ENCODE measurements at regions not wholly inside any gene's neighbourhood (a gene's known extent, or its start where the extent isn't known, plus 50 kb on each side); places are given as distances from the start of the nearest gene placed in this dataset.
A peak's percentile ranks its signal among the peaks of the same experiment; 100 is the strongest.
"Not testable (repeated sequence)": the region's sequence is repeated elsewhere in the genome, so short reads cannot be mapped to it uniquely, and the experiment has no call there.

DNA sequence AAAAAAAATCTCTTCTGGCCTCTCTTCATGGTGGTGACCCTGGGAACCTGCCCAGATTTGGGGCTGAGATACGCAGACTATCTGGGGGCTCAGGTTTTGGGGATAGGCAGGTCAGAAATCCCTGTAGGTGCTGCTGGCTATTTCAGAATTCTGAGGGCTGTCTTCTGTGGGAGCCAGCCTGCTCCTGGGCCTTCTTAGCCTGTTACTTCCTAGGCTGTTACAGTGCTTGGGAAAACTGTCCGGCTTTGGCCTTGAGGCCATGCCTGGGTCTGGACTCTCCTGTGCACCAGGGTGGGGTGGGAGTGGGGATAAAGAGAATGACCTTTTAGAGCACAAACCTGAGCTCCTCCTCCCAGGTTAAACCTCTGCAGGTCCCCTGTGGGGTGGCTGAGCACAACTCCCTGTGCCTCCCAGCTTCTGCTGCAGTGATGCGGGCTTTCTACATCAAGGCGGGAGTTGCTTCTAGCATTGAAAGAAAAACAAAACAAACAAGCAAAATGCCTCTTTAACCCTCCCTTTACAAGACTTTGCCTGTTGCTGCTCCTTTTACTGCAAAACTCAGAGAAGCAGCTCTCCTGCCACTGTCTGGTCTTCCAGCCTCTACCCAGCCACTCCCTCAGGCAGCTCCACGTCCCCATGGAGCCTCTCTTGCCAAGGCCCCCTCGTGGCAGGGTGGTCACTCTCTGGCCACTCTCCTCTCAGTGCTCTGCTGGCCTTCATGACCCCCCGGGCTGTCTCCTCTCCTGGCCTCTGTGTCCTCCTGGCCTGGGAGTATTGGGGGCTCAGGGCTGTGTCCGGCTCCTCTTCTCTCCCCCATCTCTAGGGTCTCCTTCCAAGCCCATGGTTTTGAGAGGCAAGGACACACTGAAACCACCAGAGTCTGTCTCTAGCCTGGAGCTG lies 293.0 kb upstream of the HS6ST1 start:
- no peak for DNase-seq
- in situ Hi-C loops (cut with HindIII; ENCODE audit: low pct_ligation_motif_present, low sequenced_read_pairs) = no loop called here
- no peak overlapping the region for H3K27ac ChIP-seq
- no peaks in the 10 kb centered on the region for H3K27me3 ChIP-seq (replicated peaks)
- no peak overlapping the region for H3K4me3 ChIP-seq (ENCODE audit: low read depth, low read length)
- TF ChIP-seq, protein P1, sequence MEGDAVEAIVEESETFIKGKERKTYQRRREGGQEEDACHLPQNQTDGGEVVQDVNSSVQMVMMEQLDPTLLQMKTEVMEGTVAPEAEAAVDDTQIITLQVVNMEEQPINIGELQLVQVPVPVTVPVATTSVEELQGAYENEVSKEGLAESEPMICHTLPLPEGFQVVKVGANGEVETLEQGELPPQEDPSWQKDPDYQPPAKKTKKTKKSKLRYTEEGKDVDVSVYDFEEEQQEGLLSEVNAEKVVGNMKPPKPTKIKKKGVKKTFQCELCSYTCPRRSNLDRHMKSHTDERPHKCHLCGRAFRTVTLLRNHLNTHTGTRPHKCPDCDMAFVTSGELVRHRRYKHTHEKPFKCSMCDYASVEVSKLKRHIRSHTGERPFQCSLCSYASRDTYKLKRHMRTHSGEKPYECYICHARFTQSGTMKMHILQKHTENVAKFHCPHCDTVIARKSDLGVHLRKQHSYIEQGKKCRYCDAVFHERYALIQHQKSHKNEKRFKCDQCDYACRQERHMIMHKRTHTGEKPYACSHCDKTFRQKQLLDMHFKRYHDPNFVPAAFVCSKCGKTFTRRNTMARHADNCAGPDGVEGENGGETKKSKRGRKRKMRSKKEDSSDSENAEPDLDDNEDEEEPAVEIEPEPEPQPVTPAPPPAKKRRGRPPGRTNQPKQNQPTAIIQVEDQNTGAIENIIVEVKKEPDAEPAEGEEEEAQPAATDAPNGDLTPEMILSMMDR (IDR thresholded peaks at IDR 0.05; ENCODE audit: low read depth, low read length, missing control alignments) = peak; percentile 17
- H3K36me3 ChIP-seq (replicated peaks) = no peaks in the 10 kb centered on the region

DNA sequence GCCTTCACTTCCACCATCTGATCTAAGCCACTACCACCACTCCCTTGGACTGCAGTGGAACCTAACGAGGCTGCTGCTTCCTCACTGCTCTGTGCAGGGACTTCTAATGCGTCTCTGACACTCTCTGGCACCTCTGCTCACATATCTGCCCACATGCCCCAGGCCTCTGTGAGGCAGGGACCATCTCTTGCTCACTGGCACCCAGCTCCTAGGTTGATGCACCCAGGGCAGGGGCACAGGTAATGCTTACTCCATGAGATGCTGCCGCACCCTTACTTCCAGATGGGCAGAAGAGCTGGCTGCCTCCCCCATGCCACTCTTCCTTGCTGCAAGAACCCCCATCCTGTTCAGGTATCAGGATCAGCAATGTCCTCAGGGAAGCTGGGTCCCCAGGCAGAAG lies 294.0 kb upstream of the HS6ST1 start:
- Histone ChIP-seq H3K4me3 (ENCODE audit: low read depth, low read length) (no peak overlapping the region), H3K27me3 (replicated peaks) (no peaks in the 10 kb centered on the region), H3K36me3 (replicated peaks) (no peaks in the 10 kb centered on the region), H3K27ac (no peak overlapping the region)
- in situ Hi-C loops (cut with HindIII; ENCODE audit: low pct_ligation_motif_present, low sequenced_read_pairs) = no loop called here
- TF ChIP-seq, protein P1 (IDR thresholded peaks at IDR 0.05; ENCODE audit: low read depth, low read length, missing control alignments) = no peak
- no peak for DNase-seq

GRCh38 chr2:128613351-128613750 lies 294.7 kb upstream of the HS6ST1 start:
- H3K36me3 ChIP-seq (replicated peaks) = no peaks in the 10 kb centered on the region
- in situ Hi-C loops (cut with HindIII; ENCODE audit: low pct_ligation_motif_present, low sequenced_read_pairs) = no loop called here
- TF ChIP-seq, protein P1 (IDR thresholded peaks at IDR 0.05; ENCODE audit: low read depth, low read length, missing control alignments) = no peak
- no peak overlapping the region for H3K4me3 ChIP-seq (ENCODE audit: low read depth, low read length)
- DNase-seq = no peak
- no peaks in the 10 kb centered on the region for H3K27me3 ChIP-seq (replicated peaks)
- no peak overlapping the region for H3K27ac ChIP-seq

- Histone ChIP-seq H3K4me3 (ENCODE audit: low read depth, low read length) (no peak overlapping the region), H3K27me3 (replicated peaks) (no peaks in the 10 kb centered on the region), H3K36me3 (replicated peaks) (no peaks in the 10 kb centered on the region), H3K27ac (no peak overlapping the region)
- in situ Hi-C loops (cut with HindIII; ENCODE audit: low pct_ligation_motif_present, low sequenced_read_pairs) = no loop called here
- no peak for DNase-seq
- TF ChIP-seq, protein P1 (IDR thresholded peaks at IDR 0.05; ENCODE audit: low read depth, low read length, missing control alignments) = no peak
Measured at GRCh38 chr2:128613876-128614275, 295.2 kb upstream of the HS6ST1 start.

DNA sequence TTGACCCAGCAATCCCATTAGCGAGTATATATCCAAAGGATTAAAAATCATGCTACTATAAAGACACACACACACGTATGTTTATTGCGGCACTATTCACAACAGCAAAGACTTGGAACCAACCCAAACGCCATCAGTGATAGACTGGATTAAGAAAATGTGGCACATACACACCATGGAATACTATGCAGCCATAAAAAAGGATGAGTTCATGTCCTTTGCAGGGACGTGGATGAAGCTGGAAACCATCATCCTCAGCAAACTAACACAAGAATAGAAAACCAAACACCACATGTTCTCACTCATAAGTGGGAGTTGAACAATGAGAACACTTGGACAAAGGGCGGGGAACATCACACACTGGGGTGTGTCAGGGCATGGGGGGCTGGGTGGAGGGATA lies 296.2 kb upstream of the HS6ST1 start:
- in situ Hi-C loops (cut with HindIII; ENCODE audit: low pct_ligation_motif_present, low sequenced_read_pairs); H3K4me3 ChIP-seq (ENCODE audit: low read depth, low read length); H3K27me3 ChIP-seq (replicated peaks); H3K27ac ChIP-seq; H3K36me3 ChIP-seq (replicated peaks); DNase-seq: not testable (repeated sequence)

GRCh38 chr2:128615571-128615970 lies 296.9 kb upstream of the HS6ST1 start:
- DNase-seq = no peak
- Histone ChIP-seq H3K36me3 (replicated peaks) (no peaks in the 10 kb centered on the region), H3K27me3 (replicated peaks) (no peaks in the 10 kb centered on the region), H3K4me3 (ENCODE audit: low read depth, low read length) (no peak overlapping the region), H3K27ac (no peak overlapping the region)
- TF ChIP-seq, protein P1 (IDR thresholded peaks at IDR 0.05; ENCODE audit: low read depth, low read length, missing control alignments) = no peak
- in situ Hi-C loops (cut with HindIII; ENCODE audit: low pct_ligation_motif_present, low sequenced_read_pairs) = no loop called here

Data from brain microvascular endothelial cell (primary cell).